OCI-LY3 (cell line): ENCODE measurements at regions not wholly inside any gene's neighbourhood (a gene's known extent, or its start where the extent isn't known, plus 50 kb on each side); places are given as distances from the start of the nearest gene placed in this dataset.

ENCODE experiments used
- H2AFZ ChIP-seq: fragments of 200-600, 300-600 bp; shearing (Covaris generic); 2 replicates; pipeline ENCODE4 v1.6.0; 2014; ENCODE audit warnings: antibody characterized with exemption, low read depth, low read length
- H3K27ac ChIP-seq: fragments of 200-600, 300-600 bp; sonication (generic); 2 replicates; pipeline ENCODE4 v1.5.1; 2014; ENCODE audit warnings: mild to moderate bottlenecking, low read length, moderate library complexity, mixed read lengths
- H3K27me3 ChIP-seq: fragments of 200-600, 300-600 bp; sonication (generic); 2 replicates; pipeline ENCODE4 v1.6.1; 2014; ENCODE audit warnings: low read depth, low read length, mixed read lengths
- H3K36me3 ChIP-seq: fragments of 200-600, 300-600 bp; sonication (generic); replicated peaks from 2 replicates; pipeline ENCODE3; 2014; ENCODE audit warnings: low read depth, low read length, mixed read lengths
- H3K4me1 ChIP-seq: fragments of 300-600, 200-600 bp; sonication (generic); 2 replicates; pipeline ENCODE4 v1.6.1; 2014; ENCODE audit warnings: low read length, mixed read lengths
- H3K4me2 ChIP-seq: fragments of 200-600, 300-600 bp; sonication (generic); 2 replicates; pipeline ENCODE4 v1.6.1; 2014; ENCODE audit warnings: low read length, mixed read lengths
- H3K4me3 ChIP-seq: fragments of 300-600, 200-600 bp; sonication (generic); 2 replicates; pipeline ENCODE4 v1.5.1; 2014; ENCODE audit warnings: antibody characterized with exemption, mild to moderate bottlenecking, low read length, moderate library complexity
- H3K79me2 ChIP-seq: fragments of 300-600, 200-600 bp; shearing (Covaris generic); 2 replicates; pipeline ENCODE4 v1.6.1; 2014; ENCODE audit warnings: mild to moderate bottlenecking, low read length, mixed read lengths
- H3K9ac ChIP-seq: fragments of 300-600, 200-600 bp; shearing (Covaris generic); 2 replicates; pipeline ENCODE4 v1.6.0; 2014; ENCODE audit warnings: mild to moderate bottlenecking, low read length, moderate library complexity
- H3K9me3 ChIP-seq: fragments of 200-600, 300-600 bp; shearing (Covaris generic); 2 replicates; pipeline ENCODE4 v1.6.1; 2014; ENCODE audit warnings: low read length, mixed read lengths; ENCODE audit not compliant: insufficient read depth
- H4K20me1 ChIP-seq: fragments of 200-600, 300-600 bp; sonication (generic); 2 replicates; pipeline ENCODE4 v1.6.1; 2016; ENCODE audit warnings: low read length, mixed read lengths; ENCODE audit not compliant: insufficient read depth
- CTCF ChIP-seq: fragments of 200-600, 300-600 bp; sonication (generic); IDR thresholded peaks from 2 replicates; pipeline ENCODE4 v1.5.1; 2014; ENCODE audit warnings: antibody characterized with exemption, low read length, low read depth
- EZH2phosphoT487 ChIP-seq: fragments of 200-600 bp; shearing (Covaris generic); IDR thresholded peaks from 2 replicates; pipeline ENCODE4 v1.6.1; 2018; ENCODE audit warnings: antibody characterized with exemption, mixed run types, low read depth

GRCh38 chr14:86570371-86570770 lies 1040.4 kb downstream of the FLRT2 start:
- H2AFZ ChIP-seq: no peak overlapping the region
- H3K79me2 ChIP-seq: no peaks in the 10 kb centered on the region
- H3K27ac ChIP-seq: no peak overlapping the region
- H3K36me3 ChIP-seq: no peaks in the 10 kb centered on the region
- H3K4me1 ChIP-seq: no peaks in the 10 kb centered on the region
- no peak overlapping the region for H3K9ac ChIP-seq
- H3K4me3 ChIP-seq: no peak overlapping the region
- TF ChIP-seq CTCF (no peak), EZH2phosphoT487 (no peak)
- H3K4me2 ChIP-seq: no peak overlapping the region
- H3K27me3 ChIP-seq: no peaks in the 10 kb centered on the region
- no peaks in the 10 kb centered on the region for H4K20me1 ChIP-seq
- no peaks in the 10 kb centered on the region for H3K9me3 ChIP-seq

DNA sequence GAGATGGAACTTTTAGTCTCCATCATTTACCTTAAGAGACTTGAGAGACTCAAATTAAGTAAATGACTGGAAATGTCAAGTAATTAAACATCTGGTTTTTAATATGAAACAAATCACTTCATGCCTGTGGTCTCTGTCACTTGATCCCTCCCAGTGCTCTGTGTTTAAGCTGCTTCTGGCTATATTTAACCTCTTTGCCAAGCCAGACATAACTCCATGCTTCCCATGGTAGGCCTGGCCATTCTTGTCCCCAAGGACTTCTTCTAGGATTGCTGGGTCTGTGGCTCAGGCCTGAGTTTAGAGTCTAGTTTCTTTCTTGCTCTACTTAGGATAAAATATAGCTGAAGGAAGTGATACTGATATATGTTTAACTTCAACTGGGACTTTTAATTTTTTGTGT lies 1013.6 kb downstream of the FLRT2 start:
- peak overlapping the region; percentile 47 for H3K4me2 ChIP-seq
- peak overlapping the region; percentile 21; the same call in 1 of the 2 replicates for H3K9ac ChIP-seq
- no peak for TF ChIP-seq CTCF
- no peak for TF ChIP-seq EZH2phosphoT487
- H3K9me3 ChIP-seq: no peaks in the 10 kb centered on the region
- peaks cover 48% of the 10 kb centered on the region for H3K4me1 ChIP-seq
- H3K79me2 ChIP-seq: no peaks in the 10 kb centered on the region
- H2AFZ ChIP-seq: no peak overlapping the region
- no peak overlapping the region for H3K4me3 ChIP-seq
- H3K36me3 ChIP-seq: peaks cover 4% of the 10 kb centered on the region
- no peaks in the 10 kb centered on the region for H4K20me1 ChIP-seq
- H3K27me3 ChIP-seq: no peaks in the 10 kb centered on the region
- peak overlapping the region; percentile 97 for H3K27ac ChIP-seq

- peaks cover 4% of the 10 kb centered on the region for H3K36me3 ChIP-seq
- H3K27ac ChIP-seq: peak overlapping the region; percentile 97
- H4K20me1 ChIP-seq: no peaks in the 10 kb centered on the region
- H3K9ac ChIP-seq: peak overlapping the region; percentile 67; the same call in 1 of the 2 replicates
- no peaks in the 10 kb centered on the region for H3K9me3 ChIP-seq
- no peak for TF ChIP-seq CTCF
- TF ChIP-seq EZH2phosphoT487: no peak
- no peak overlapping the region for H3K4me3 ChIP-seq
- H3K27me3 ChIP-seq: no peaks in the 10 kb centered on the region
- H3K4me1 ChIP-seq: peaks cover 48% of the 10 kb centered on the region
- no peak overlapping the region for H2AFZ ChIP-seq
- H3K79me2 ChIP-seq: no peaks in the 10 kb centered on the region
- peak overlapping the region; percentile 79; the same call in 1 of the 2 replicates for H3K4me2 ChIP-seq
Measured at GRCh38 chr14:86541972-86542371, 1012.0 kb downstream of the FLRT2 start.

- H4K20me1 ChIP-seq: no peaks in the 10 kb centered on the region
Measured at GRCh38 chr14:86540636-86541247, 1010.8 kb downstream of the FLRT2 start.

More at GRCh38 chr14:86540636-86541247, 1010.8 kb downstream of the FLRT2 start:
- Histone ChIP-seq H3K36me3 (peaks cover 4% of the 10 kb centered on the region), H3K9me3 (no peaks in the 10 kb centered on the region), H3K4me2 (peak overlapping the region; percentile 79), H3K27ac (peak overlapping the region; percentile 97), H3K27me3 (no peaks in the 10 kb centered on the region), H3K4me3 (peak overlapping the region; percentile 51), H3K4me1 (peaks cover 48% of the 10 kb centered on the region), H3K79me2 (no peaks in the 10 kb centered on the region), H2AFZ (no peak overlapping the region), H3K9ac (peak overlapping the region; percentile 67)
- no peak for TF ChIP-seq CTCF
